ENCODE measurements at regions not wholly inside any gene's neighbourhood (a gene's known extent, or its start where the extent isn't known, plus 50 kb on each side); places are given as distances from the start of the nearest gene placed in this dataset.
"Not testable (repeated sequence)": the region's sequence is repeated elsewhere in the genome, so short reads cannot be mapped to it uniquely, and the experiment has no call there.

GRCh38 chr2:40955635-40956034 lies 503.7 kb upstream of the SLC8A1 start:
- no peak for DNase-seq

GRCh38 chr2:40957508-40957907 lies 505.6 kb upstream of the SLC8A1 start:
- DNase-seq = no peak

GRCh38 chr2:40962026-40962425 lies 510.1 kb upstream of the SLC8A1 start:
- DNase-seq = peak; percentile 1

- DNase-seq = no peak
Observed at GRCh38 chr2:40964509-40965250, 512.8 kb upstream of the SLC8A1 start.

- DNase-seq = no peak
Observed at GRCh38 chr2:40967451-40967850, 515.6 kb upstream of the SLC8A1 start.

GRCh38 chr2:40975151-40975550 lies 523.3 kb upstream of the SLC8A1 start:
- DNase-seq = no peak

- no peak for DNase-seq
Observed at GRCh38 chr2:40997362-40997761, 545.5 kb upstream of the SLC8A1 start.

GRCh38 chr2:41000374-41000773 lies 548.5 kb upstream of the SLC8A1 start:
- no peak for DNase-seq

GRCh38 chr2:41000906-41001305 lies 549.0 kb upstream of the SLC8A1 start:
- no peak for DNase-seq

GRCh38 chr2:41004700-41005099 lies 552.8 kb upstream of the SLC8A1 start:
- DNase-seq = no peak

- no peak for DNase-seq
Observed at GRCh38 chr2:41020358-41020757, 568.5 kb upstream of the SLC8A1 start.

- DNase-seq = no peak
Observed at GRCh38 chr2:41024816-41025215, 572.9 kb upstream of the SLC8A1 start.

- no peak for DNase-seq
Observed at GRCh38 chr2:41026613-41027012, 574.7 kb upstream of the SLC8A1 start.

GRCh38 chr2:41027095-41027494 lies 575.2 kb upstream of the SLC8A1 start:
- DNase-seq = no peak

GRCh38 chr2:41031282-41031681 lies 579.4 kb upstream of the SLC8A1 start:
- no peak for DNase-seq

- no peak for DNase-seq
Observed at GRCh38 chr2:41032715-41033114, 580.8 kb upstream of the SLC8A1 start.

GRCh38 chr2:41033127-41033526 lies 581.2 kb upstream of the SLC8A1 start:
- no peak for DNase-seq

- peak; percentile 31 for DNase-seq
Observed at GRCh38 chr2:41038408-41038807, 586.5 kb upstream of the SLC8A1 start.

GRCh38 chr2:41039750-41040149 lies 587.9 kb upstream of the SLC8A1 start:
- not testable (repeated sequence) for DNase-seq

- peak; percentile 12 for DNase-seq
Observed at GRCh38 chr2:41040782-41041520, 589.1 kb upstream of the SLC8A1 start.

GRCh38 chr2:41042343-41042742 lies 590.5 kb upstream of the SLC8A1 start:
- no peak for DNase-seq

GRCh38 chr2:41061356-41061755 lies 609.5 kb upstream of the SLC8A1 start:
- DNase-seq = peak; percentile 29

GRCh38 chr2:41062336-41062735 lies 610.4 kb upstream of the SLC8A1 start:
- no peak for DNase-seq

- no peak for DNase-seq
Observed at GRCh38 chr2:41066168-41066567, 614.3 kb upstream of the SLC8A1 start.
